Right kidney (tissue), 1 donor: ENCODE measurements at regions not wholly inside any gene's neighbourhood (a gene's known extent, or its start where the extent isn't known, plus 50 kb on each side); places are given as distances from the start of the nearest gene placed in this dataset.
A peak's percentile ranks its signal among the peaks of the same experiment; 100 is the strongest.
"Not testable (repeated sequence)": the region's sequence is repeated elsewhere in the genome, so short reads cannot be mapped to it uniquely, and the experiment has no call there.

Experiments used
- DNase-seq: peaks from one replicate; pipeline ENCODE4 v3.0.0-alpha.2; 2016

DNA sequence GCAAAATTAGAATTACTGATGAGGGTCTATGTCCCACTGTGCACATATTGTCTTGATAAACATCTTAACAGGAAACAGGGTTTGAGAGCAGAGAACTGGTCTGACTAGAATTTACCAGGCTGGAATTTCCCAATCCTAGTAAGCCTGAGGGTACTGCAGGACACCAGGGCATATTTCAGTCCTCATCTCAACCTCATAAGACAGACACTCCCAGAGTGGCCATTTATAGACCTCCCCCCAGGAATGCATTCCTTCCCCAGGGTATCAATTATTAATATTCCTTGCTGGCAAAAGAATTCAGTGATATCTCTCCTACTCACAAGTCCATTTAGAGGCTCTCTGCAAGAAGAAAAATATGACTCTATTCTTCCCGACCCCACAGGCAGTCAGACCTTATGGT is 325.1 kb upstream of the KLF3 start:
- not testable (repeated sequence) for DNase-seq

DNA sequence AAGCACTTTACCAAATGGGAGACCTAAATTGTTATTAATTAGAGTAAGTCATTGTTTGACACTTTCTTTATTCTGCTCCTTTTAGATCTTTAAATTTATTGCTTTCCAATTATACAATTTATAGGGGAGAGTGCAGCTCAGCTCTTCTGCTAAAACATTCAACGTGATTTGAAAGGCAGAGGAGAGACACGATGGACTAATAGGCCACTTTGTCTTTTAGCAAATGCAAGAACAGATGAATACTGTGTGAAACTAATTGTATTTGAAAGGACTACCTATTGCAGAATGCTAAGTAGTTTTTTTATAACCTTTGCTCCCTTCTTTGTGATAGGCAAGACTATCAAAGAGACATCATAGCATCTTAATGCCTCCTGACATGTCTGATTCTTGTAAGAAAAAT is 320.4 kb upstream of the KLF3 start:
- DNase-seq = no peak

DNA sequence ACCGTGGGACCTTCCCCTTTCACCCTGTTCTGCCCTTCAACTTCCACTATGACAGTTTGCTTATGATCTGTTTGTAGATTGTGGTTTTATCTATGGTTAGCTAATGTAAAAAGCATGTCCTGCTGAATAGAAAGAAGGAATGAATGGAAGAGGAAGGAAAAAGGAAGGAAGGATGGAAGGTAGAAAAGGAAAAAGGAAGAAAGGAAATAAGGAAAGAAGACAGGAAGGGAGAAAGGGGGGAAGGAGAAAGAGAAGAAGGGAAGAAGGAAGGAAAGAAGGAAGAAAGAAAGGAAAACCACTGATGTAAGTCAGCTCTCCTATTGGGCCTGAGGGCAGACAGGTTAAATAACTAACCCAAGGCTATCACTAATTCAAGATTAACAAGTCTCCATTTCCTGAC is 319.1 kb upstream of the KLF3 start:
- DNase-seq = no peak

DNA sequence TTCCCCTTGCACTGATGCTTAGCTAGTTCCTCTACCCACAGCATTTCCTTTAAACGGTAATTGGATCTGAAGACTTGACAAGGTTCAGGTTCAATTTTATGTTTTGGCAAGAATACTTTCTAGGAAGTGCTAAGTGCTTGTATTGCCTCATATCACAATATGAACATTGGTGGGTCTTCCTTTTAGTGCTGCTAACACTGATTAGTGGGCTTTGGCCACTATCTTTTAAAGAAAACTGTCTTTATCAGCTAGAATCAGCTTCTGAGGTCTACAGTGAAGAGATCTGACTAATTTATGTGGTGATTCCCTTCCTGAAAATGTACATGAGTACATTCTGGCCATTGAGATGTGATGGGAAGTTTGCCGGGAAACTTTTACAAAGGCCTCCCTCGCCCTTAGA is 316.7 kb upstream of the KLF3 start:
- no peak for DNase-seq

DNA sequence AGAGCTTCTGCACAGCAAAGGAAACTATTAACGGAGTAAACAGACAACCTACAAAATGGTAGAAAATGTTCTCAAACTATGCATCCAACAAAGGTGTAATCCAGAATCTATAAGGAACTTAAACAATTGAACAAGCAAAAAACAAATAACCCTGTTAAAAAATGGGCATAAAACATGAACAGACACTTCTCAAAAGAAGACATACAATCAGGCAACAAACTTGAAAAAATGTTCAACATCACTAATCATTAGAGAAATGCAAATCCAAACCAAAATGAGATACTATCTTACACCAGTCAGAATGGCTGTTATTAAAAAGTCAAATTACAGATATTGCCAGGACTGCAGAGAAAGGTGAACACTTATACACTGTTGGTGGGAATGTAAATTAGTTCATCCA is 309.6 kb upstream of the KLF3 start:
- no peak for DNase-seq

DNA sequence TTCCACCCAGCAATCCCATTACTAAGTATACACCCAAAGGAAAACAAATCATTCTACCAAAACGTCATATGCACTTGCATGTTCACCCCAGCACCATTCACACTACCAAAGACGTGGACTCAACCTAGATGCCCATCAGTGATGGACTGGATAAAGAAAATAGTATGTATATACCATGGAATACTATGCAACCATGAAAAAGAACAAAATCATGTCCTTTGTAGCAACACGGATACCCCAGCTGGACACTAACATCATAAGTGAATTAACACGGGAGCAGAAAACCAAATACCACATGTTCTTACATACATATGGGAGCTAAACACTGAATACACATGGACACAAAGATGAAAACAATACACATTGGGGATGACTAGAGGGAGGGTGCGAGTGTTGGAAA is 309.1 kb upstream of the KLF3 start:
- DNase-seq = no peak

DNA sequence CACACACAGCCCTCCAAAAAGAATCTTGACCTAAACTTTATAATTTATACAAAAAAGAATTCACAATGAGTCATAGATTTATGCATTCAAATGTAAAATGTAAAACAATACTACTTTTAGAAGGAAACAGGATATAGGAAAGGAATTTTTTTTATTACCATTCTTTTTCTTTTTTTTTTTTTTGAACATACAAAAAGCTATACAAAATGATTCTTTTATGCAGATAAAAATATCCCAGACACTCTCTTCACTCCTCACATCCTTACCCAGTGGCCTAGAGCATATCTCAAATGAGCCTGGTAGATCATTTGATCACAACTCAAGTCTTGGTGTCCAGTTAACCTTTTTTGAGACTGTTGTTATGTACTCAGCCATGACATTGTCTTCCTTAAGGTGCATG is 307.3 kb upstream of the KLF3 start:
- DNase-seq = no peak

DNA sequence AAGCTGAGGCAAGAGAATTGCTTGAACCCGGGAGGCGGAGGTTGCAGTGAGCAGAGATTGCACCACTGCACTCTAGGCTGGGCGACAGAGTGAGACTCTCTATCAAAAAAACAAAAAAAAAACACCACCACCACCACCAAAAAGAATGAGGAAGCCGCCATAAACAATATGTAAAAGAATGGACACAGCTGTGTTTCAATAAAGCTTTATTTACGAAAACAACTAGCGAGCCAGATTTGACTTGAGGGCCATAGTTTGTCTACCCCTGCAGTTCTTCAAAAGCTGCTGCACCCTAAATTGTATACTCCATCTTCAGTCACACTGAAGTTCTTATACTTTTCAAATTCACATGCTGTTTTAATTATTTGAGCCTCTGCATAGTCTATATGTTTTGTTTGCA is 306.5 kb upstream of the KLF3 start:
- no peak for DNase-seq

DNA sequence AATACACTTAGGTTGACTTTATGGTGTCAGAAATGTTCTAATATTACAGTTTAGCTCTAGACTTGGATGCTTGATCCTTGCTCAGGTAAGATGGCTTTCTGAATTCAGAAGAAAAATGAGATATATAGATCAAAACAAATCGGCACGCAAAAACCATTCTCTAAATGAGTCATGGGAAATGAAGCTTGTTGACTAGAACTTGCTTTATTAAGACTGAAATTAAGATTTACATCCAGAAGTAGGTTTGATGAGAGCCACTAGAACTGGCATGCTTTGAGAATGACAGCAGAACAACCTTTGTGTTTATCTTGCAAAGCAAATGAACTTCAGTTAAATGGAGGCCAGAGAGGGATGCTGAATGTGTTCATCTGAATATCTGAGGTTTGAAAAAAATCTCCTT is 304.9 kb upstream of the KLF3 start:
- no peak for DNase-seq

DNA sequence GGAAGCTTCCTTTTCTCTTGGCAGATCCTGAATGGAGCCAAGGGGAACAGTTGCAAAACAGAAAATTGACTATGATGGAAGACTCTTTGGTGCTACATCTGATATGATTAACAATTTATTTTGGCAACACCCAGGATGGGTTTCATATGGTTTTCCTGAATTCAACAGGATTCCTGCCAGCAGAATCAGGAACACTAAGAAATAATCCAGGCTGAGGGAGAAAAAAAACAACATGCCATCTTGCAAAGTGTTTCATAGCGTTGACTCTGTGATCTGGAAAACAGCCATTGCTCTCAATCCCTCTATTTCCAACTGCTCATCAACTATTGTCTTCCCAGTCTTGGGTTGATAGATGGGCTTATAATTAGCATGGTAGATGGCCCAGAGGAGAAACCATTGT is 303.8 kb upstream of the KLF3 start:
- DNase-seq = no peak

DNA sequence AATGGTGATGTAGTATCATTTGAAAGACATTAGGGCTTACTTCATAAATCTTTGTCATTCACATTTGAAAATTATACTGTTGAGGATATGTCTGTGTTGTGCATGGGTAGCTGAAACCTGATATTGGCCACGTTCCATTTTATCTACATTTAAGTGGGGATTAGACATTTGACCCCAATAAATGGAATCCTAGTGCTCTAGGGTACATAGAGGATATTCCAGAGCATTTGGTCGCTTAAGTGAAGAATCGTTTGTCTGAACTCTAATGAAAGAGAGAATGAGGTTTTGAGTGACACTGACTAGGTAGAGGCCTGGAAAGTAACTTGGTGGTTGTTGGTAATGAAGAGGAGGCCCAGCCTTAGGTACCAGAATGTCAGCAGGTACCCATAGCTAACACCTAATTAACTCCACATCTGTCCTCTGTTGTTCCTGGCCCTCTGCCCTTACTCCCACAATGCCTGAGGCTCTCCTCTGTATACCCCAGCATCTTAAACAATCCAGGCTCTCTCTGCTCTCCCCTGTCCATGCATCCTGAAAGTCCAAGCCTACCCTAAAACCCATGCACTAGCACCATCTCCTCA is 299.5 kb upstream of the KLF3 start:
- no peak for DNase-seq

DNA sequence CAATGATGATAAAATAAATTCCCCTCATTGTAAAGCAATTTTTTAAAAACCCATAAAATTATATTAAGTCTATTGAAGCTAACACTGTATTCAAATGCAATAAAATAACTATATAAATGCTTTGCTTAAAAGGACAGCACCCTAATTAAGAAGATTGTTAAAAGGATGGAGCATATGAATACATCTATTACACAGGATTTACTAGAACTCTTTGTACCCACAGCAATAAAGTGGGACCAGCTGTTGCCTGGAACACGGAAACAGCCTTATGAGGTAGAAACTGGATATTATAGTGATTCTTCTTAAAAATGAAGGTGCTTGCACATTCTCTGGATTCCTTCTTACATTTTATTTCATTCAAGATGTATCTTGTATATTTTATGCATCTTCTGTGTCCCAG is 298.7 kb upstream of the KLF3 start:
- DNase-seq = no peak

DNA sequence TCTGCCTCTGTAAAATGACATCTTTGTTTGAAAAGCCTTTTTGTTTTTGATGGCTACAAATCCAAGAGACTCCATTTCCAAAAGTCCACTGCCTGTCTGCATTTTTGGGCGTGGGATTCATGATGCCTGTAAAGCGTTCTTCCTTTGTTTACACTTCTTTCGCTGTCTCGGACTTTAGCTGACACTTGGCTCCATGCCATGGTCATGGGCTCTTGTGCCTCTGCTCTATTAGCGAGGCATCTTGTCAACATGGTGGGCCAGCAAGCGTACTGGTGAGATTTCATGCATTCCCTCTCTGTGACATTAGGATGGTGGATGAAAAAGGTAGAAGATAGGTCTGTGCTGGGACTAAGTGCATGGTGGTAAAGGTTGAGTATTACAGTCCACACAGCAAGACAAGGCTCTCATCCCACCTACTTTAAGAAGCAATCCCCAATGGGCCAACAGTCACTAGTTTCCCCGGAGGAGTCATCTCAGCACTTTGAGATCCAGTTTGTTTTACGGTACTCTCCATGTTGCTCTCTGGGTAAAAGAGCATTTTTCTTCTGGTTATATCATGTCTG is 298.2 kb upstream of the KLF3 start:
- no peak for DNase-seq

DNA sequence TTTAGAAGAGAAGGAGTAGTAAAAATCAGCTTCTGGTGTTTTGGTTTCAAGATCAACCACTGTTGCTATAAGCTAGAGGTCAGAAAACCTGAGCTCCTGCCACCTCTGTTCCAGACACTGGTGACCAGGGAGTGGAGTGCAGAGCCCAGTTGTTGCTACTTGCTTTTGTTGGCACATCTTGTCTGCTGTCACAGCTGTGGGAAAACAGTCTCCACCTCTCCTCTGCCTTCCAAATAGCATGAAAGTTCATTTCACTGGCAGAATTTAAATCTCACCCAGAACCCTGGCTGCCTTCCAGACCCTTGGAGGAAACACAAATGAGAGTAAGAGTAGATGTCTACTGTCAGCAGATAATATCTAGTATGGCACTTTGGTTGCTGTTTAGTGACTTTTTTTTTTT is 297.5 kb upstream of the KLF3 start:
- no peak for DNase-seq

DNA sequence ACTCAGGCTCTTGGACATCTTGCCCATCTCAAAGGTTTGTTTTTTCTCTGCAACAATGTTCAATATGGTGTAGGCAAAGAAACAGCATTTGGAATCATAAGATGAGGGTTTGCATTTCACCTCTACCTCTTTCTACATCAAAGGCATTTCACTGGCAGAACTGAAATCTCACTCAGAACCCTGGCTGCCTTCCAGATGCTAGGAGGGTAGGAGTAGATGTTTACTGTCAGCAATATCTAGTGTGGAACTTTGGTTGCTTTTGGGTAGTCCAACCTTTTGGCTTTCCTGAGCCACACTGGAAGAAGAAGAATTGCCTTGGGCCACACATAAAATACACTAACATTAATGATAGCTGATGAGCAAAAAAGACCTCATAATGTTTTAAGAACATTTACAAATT is 297.0 kb upstream of the KLF3 start:
- no peak for DNase-seq

DNA sequence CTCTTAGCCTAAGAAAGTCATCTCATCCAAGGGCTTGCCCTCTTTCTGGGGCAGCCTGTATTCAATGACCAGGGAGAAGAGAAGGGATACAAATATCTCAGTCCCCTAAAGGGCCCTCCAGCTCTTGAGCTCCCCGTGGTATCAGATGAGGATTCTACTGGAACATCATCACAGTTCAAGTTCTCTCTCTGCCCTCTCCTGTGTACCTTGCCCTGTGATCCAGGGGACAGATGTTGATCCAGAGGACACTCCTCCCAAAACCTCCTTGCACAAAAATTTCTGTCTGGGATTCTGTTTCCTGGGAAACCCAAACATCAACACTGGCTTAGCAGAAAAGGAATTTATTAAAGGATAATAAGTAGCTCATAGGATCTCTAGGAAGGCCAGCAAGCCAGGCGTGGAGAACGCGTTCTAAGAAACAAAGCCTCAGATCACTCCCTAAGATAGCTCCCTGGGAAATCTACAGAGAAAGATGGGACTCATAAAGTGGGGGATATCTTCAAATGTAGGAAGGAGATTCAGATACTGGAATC is 296.3 kb upstream of the KLF3 start:
- no peak for DNase-seq

DNA sequence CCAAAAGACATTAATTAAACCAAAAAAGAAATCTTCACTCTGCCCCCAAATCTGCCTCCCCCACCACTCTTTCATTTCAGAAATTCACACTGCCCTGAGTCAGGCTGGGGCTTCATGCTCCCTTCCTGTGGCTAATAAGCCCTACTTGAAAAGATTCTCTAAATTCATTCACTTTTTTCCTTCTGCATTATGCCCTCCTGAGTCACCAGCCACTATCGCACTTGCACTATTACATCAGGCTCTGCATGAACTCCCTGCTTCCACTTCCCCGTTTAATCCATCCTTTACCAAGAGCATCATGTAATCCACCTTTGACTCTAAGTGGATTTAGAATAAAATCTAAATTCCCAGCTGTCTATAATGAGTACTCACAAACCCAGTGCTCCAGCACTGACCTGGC is 295.4 kb upstream of the KLF3 start:
- no peak for DNase-seq

DNA sequence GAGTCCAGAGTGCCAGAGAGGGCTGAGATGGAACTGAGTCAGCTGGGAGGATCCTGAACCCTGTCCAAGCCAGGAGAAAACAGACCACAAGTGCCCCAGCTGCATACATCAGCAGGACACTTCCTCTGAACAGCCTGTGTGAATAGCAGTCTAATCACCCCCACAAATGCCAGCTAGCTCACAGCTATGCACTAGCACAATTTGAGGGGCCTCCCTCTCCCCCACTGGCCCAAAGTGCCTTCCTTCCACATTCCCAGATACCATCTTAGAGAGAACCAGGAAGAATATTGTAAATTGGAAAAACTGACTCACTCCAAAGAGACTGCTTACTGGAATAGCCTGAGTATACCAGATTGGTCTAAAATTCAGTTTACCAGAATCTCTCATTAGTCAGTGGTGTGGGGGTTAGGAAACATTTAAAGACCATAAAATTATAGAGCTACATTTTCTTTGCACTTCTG is 292.6 kb upstream of the KLF3 start:
- DNase-seq = no peak

DNA sequence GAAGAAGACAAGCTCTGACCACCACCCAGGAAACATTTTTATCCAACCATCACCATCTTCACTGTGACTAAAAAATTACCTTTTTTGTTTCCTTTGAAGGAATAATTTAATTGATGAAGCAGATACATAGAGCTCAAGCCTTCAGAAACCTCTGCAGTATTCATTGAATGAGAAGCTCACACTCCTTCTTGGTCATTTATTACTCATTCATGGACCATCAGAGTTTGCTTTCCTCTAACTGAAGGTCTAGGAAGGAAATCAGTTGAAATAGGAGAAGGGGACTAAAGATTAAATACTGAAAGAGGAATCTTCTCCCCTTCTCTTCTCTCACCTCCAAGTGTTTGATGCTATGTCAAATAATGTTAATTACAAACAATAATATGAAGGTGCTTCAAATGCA is 290.6 kb upstream of the KLF3 start:
- no peak for DNase-seq

DNA sequence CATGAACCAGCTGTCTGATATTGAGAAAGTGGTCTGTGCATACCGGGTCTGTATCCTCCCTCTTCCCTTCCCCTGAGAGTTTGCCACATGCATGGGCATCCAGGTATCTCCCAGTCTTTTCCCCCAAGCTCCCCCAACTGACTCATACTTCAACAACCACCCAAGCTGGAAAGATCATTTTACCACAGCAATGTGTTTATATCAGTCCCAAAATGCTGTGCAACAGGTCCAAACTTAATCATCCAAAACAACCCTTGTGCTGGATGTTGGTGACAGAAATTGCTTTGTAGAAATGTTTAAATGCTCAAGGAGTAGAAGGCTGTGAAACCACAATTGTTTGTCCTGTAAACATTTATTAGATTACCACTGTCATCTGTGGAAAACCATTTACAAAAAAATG is 286.8 kb upstream of the KLF3 start:
- DNase-seq = no peak

DNA sequence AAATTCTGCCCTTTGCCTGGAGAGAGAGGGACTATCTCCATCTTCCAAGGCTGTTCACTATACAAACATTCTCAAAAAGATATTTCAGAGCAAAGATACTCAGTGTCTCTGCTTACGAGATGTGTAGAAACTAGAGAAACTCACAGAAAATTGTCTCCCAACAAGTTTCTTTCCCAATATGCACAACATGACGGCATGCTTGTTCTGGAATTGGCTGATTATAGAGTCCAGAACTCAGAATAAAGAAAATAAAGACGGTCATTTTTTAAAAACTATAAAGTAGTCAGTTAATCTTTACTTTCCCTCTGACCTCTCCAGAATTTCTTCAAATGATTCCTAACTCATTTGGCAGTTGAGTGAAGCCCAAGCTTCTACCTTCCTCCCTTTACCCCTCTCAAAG is 285.5 kb upstream of the KLF3 start:
- DNase-seq = no peak

DNA sequence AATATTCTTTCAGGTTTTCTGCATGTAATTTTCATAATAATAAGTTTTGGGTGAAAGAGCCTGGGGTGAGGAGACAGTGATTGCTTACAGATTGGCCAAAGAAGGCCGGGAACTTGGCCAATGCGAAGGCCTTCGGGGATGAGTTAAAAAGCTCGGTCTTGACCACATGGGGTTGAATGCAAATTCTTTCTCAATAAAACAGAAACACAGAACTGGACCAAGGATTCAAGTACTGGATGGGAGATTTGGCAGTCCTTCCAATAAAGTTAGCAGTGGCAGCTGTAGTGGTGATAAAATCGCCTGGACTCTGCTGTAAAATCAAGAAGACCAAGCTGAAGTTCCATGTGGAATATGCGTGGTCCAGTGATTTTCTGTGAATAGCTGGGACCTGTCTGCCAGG is 282.2 kb upstream of the KLF3 start:
- no peak for DNase-seq

DNA sequence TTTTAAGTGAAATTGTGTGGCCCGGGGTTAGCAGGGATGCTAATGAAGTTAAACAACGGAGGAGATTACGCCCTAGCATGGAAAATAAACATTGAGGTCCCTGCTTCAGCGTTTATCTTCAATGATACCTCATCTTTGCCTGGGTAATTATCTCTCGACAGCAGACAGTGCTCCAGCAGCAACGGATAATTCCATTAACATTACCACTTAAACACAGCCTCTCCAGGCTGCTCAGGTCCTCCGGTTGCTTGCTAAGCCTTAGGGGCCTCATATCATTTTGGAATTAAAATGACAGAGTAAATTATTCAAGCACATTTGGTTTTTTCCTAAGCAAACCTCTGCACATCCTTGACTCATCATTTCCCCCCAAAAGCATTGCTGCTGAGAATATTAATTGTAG is 281.5 kb upstream of the KLF3 start:
- no peak for DNase-seq

DNA sequence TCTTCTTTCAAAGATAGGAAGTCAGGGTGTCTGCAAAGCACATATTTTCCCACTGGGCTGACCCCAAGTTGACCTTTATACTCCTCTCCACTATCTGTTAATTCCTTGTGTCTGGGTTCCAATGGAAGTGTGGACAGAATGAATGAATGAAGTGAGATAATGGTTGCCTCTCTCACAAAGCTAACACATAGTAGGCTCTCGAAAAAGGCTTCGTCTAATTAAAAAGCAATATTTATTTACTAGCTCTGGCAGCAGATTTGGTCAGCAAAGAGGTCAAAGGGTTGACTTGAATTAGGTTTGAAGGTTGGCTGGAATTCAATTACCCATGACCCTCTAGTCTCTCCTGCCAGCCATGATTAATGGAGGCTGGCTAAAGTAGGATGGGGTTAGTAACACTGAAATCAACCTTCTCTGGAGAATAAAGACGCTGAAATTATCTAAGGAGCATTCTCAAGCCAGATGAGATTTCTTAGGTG is 280.3 kb upstream of the KLF3 start:
- peak; percentile 16 for DNase-seq
